Tibial nerve (tissue), 4 donors: ENCODE measurements at regions not wholly inside any gene's neighbourhood (a gene's known extent, or its start where the extent isn't known, plus 50 kb on each side); places are given as distances from the start of the nearest gene placed in this dataset.

Experiments used
- EP300 ChIP-seq, 2 donors: sonication (generic); formaldehyde crosslinking; IDR thresholded peaks; one replicate each; pipeline ENCODE4 v1.6.1; 2017; ENCODE audit warnings: antibody characterized with exemption in 2 of 2, mild to moderate bottlenecking in 1 of 2
- POLR2A ChIP-seq, 2 donors: fragments of 450-650 bp; IDR thresholded peaks; one replicate each; pipeline ENCODE4 v1.6.1; 2017; ENCODE audit warnings: antibody characterized with exemption in 2 of 2, mild to moderate bottlenecking in 2 of 2, moderate library complexity in 2 of 2
- TF ChIP-seq, protein P1 (sequence below), 5 experiments: fragments of 200-600 bp in 3 of 5; fragments of 450-650 bp in 2 of 5; sonication (generic) in 3 of 5; IDR thresholded peaks; one replicate each; pipeline ENCODE4 v1.5.1; 2016 to 2019; ENCODE audit warnings: antibody characterized with exemption in 5 of 5, mild to moderate bottlenecking in 3 of 5, moderate library complexity in 2 of 5

DNA sequence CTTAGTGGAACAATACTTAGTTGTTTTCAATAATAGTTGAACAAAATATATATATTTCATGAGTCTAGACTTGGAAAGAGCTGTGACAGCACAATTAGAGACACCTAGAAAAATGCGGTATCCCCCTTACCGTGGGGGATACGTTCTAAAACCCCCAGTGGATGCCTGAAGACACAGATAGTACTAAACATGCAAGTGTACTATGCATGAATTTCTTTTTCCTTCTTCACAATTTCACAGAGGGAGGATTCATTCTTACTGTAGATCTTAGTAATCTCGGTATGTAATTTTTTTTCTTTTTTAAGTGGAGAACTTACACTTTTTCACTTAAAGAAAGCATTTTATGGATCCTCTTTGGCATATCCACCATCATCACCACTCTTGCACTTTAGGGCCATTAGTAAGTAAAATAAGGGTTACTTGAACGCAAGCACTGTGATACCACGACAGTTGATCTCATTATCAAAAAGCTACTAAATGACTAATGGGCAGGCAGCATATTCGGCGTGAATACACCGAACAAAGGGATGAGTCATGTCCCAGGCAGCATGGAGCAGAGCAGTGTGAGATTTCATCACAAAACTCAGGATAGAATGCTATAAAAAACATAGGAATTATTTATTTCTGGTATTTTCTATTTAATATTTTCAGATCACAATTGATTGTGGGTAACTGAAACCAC lies 72.3 kb upstream of the ZNF280D start:
- TF ChIP-seq, protein P1, sequence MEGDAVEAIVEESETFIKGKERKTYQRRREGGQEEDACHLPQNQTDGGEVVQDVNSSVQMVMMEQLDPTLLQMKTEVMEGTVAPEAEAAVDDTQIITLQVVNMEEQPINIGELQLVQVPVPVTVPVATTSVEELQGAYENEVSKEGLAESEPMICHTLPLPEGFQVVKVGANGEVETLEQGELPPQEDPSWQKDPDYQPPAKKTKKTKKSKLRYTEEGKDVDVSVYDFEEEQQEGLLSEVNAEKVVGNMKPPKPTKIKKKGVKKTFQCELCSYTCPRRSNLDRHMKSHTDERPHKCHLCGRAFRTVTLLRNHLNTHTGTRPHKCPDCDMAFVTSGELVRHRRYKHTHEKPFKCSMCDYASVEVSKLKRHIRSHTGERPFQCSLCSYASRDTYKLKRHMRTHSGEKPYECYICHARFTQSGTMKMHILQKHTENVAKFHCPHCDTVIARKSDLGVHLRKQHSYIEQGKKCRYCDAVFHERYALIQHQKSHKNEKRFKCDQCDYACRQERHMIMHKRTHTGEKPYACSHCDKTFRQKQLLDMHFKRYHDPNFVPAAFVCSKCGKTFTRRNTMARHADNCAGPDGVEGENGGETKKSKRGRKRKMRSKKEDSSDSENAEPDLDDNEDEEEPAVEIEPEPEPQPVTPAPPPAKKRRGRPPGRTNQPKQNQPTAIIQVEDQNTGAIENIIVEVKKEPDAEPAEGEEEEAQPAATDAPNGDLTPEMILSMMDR (IDR thresholded peaks at IDR 0.05) = no peak
- TF ChIP-seq EP300 (IDR thresholded peaks at IDR 0.05) = no peak
- TF ChIP-seq POLR2A (IDR thresholded peaks at IDR 0.05) = no peak
